Nephron progenitor cell (in vitro differentiated cells): ENCODE measurements at regions not wholly inside any gene's neighbourhood (a gene's known extent, or its start where the extent isn't known, plus 50 kb on each side); places are given as distances from the start of the nearest gene placed in this dataset.

Experiments used
- DNase-seq: peaks from one replicate; pipeline ENCODE4 v3.0.0; 2021
- H3K27ac Mint-ChIP-seq: 2 replicates; pipeline ENCODE4 v1.8.0; 2021; ENCODE audit warnings: mild to moderate bottlenecking, moderate library complexity, mixed read lengths
- H3K27me3 Mint-ChIP-seq: 2 replicates; pipeline ENCODE4 v1.8.0; 2021; ENCODE audit warnings: mild to moderate bottlenecking, low read depth, mixed read lengths; ENCODE audit not compliant: poor library complexity
- H3K36me3 Mint-ChIP-seq: 2 replicates; pipeline ENCODE4 v1.8.0; 2021; ENCODE audit warnings: low read depth, mixed read lengths
- H3K4me1 Mint-ChIP-seq: 2 replicates; pipeline ENCODE4 v1.8.0; 2021; ENCODE audit warnings: mixed read lengths
- H3K4me3 Mint-ChIP-seq: 2 replicates; pipeline ENCODE4 v1.8.0; 2021; ENCODE audit warnings: mild to moderate bottlenecking, moderate library complexity, mixed read lengths
- H3K9me3 Mint-ChIP-seq: 2 replicates; pipeline ENCODE4 v1.8.0; 2021; ENCODE audit warnings: mild to moderate bottlenecking, moderate library complexity, mixed read lengths
- TF ChIP-seq, protein P1 (sequence below): fragments of 200-600 bp; sonication (generic); IDR thresholded peaks from 2 replicates; pipeline ENCODE4 v1.5.0; 2021; ENCODE audit warnings: antibody characterized with exemption

DNA sequence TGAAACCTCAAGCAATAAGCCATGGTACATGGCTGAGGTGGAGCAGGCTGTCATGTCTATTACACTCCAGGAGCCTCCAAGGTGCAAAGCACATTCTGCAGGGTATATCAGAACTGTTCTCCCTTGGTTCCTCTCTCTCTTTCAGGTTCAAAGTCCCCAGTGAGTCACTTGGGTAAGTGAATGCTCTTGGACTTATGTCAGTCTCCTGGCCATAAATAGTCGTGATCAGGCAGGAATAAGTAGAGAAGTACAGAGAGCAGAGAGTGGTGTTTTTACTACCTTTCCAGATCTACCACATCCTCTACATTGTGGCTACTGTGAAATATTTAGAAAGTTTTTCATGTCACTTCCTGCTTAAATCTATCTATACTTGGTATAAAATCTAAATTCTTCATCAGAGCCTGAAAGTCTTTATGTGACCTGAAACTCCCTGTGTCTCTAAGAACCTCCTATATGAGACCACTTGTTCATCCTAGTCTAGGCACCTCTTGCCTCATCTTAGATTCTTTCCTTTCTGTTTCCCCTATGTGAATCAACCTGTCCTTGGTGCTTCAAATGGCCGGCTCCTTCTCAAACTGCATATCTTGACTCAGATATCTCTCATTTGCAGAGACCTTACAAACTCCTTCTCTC is 1077.6 kb upstream of the MAP3K7 start:
- TF ChIP-seq, protein P1, sequence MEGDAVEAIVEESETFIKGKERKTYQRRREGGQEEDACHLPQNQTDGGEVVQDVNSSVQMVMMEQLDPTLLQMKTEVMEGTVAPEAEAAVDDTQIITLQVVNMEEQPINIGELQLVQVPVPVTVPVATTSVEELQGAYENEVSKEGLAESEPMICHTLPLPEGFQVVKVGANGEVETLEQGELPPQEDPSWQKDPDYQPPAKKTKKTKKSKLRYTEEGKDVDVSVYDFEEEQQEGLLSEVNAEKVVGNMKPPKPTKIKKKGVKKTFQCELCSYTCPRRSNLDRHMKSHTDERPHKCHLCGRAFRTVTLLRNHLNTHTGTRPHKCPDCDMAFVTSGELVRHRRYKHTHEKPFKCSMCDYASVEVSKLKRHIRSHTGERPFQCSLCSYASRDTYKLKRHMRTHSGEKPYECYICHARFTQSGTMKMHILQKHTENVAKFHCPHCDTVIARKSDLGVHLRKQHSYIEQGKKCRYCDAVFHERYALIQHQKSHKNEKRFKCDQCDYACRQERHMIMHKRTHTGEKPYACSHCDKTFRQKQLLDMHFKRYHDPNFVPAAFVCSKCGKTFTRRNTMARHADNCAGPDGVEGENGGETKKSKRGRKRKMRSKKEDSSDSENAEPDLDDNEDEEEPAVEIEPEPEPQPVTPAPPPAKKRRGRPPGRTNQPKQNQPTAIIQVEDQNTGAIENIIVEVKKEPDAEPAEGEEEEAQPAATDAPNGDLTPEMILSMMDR: no peak
- DNase-seq: no peak
- no peaks in the 10 kb centered on the region for H3K36me3 Mint-ChIP-seq
- peaks cover 7% of the 10 kb centered on the region for H3K9me3 Mint-ChIP-seq
- H3K4me1 Mint-ChIP-seq: peaks cover 6% of the 10 kb centered on the region
- no peaks in the 10 kb centered on the region for H3K27me3 Mint-ChIP-seq
- H3K4me3 Mint-ChIP-seq: no peak overlapping the region
- H3K27ac Mint-ChIP-seq: no peak overlapping the region

DNA sequence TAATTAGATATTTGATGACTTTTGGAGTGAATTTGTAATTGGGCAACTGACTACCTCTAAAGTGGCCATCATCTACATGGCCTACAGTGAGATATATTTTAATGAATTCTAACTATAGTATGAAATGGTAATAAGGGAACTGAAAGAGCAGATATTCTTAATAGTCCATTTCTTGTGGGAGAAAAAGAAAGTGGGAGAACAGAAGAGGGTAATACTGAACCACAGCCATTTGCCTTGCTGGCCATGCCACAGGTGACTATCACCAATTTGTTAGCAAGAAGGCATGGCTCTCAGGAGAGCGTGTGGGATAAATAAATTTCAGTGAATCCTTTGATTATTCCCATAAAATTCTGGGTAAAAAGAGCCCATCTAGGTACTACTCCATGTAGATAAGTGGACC is 1074.0 kb upstream of the MAP3K7 start:
- H3K27ac Mint-ChIP-seq: no peak overlapping the region
- no peak overlapping the region for H3K4me3 Mint-ChIP-seq
- DNase-seq: no peak
- H3K27me3 Mint-ChIP-seq: peaks cover 4% of the 10 kb centered on the region
- H3K36me3 Mint-ChIP-seq: no peaks in the 10 kb centered on the region
- TF ChIP-seq, protein P1: no peak
- peaks cover 11% of the 10 kb centered on the region for H3K4me1 Mint-ChIP-seq
- peaks cover 7% of the 10 kb centered on the region for H3K9me3 Mint-ChIP-seq

DNA sequence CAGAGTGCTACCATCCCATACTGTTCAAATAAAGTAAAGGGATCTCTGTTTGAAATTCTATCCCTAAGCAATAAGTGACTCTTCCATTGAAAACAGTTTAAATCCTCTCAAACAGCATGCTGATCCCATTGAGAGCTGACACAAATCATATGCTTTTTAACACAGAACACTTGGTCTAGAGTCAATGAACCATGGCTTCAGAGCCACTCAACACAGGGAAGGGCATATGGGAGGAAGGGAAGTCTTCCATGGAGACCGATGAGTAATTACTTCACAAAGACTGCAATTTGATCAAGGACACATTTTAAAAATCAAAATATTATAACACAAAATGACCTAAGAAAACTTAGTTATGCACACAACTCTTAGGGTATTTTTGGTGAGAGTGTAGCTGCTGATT is 1073.0 kb upstream of the MAP3K7 start:
- TF ChIP-seq, protein P1: no peak
- no peak for DNase-seq
- Mint-ChIP-seq H3K4me3 (no peak overlapping the region), H3K4me1 (peaks cover 11% of the 10 kb centered on the region), H3K36me3 (no peaks in the 10 kb centered on the region), H3K27ac (peak overlapping the region; percentile 11), H3K27me3 (peaks cover 4% of the 10 kb centered on the region), H3K9me3 (peaks cover 7% of the 10 kb centered on the region)

DNA sequence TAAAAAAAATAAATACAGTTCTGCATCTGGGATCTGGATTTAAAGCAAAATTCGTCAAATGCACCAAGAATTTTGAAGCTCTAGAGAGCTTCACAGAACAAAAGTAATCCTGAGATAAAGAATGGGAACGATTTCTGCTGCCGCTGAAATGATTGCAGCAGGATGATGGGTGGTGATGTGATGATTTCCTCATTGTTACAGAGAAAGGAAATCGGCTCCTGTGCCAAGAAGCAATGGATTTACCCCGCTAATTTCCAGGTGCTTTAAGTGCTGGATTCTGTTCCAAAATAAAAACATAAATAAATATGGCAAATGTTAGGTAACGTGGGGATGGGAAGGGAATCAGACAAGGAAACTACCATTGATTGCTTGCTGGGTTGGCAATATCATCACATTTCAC is 1067.9 kb upstream of the MAP3K7 start:
- TF ChIP-seq, protein P1: no peak
- DNase-seq: no peak
- Mint-ChIP-seq H3K4me3 (no peak overlapping the region), H3K27me3 (peaks cover 4% of the 10 kb centered on the region), H3K4me1 (peaks cover 16% of the 10 kb centered on the region), H3K36me3 (no peaks in the 10 kb centered on the region), H3K27ac (no peak overlapping the region), H3K9me3 (no peaks in the 10 kb centered on the region)

DNA sequence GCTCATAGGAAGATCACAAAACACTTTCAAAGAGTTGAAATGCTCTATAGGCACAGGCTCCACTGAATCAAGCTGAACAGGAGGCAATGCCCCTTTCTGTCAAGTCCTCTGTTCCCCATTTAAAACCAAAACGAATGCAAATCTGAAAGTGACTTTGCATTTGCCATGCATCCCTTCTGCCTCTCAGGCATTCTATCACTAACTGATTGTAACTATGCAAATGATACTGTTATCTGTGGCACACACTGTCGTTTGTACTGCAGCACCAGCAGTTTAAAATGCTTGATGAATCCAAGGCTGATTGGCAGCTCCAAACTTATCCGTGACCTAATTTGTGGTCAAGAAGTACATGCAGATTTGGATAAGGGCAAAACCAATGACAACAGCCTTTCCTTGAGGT is 1067.5 kb upstream of the MAP3K7 start:
- DNase-seq: no peak
- TF ChIP-seq, protein P1: no peak
- Mint-ChIP-seq H3K36me3 (no peaks in the 10 kb centered on the region), H3K4me1 (peaks cover 14% of the 10 kb centered on the region), H3K27me3 (peaks cover 4% of the 10 kb centered on the region), H3K4me3 (no peak overlapping the region), H3K9me3 (no peaks in the 10 kb centered on the region), H3K27ac (no peak overlapping the region)

DNA sequence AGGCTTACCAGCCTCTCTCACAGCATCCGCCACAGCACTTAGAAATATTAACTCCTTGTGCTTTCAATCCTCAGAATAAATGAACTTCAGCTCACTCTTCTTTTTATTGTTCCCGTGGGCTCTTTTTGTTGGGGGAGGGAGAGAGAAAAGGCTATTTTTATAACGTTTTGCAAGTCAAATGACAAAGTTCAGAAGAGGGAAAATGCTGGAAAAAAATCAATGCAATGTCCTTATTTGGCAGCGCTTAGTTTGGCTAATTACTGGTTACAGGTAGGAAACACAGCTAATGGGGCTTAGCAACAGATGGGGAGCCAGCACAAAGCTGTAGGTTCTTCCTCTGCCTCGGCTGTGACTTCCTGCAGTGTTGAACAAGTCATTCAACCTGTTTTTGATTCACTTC is 1067.0 kb upstream of the MAP3K7 start:
- H3K27ac Mint-ChIP-seq: no peak overlapping the region
- H3K27me3 Mint-ChIP-seq: peaks cover 2% of the 10 kb centered on the region
- TF ChIP-seq, protein P1: no peak
- no peak overlapping the region for H3K4me3 Mint-ChIP-seq
- no peaks in the 10 kb centered on the region for H3K9me3 Mint-ChIP-seq
- peaks cover 11% of the 10 kb centered on the region for H3K4me1 Mint-ChIP-seq
- H3K36me3 Mint-ChIP-seq: no peaks in the 10 kb centered on the region
- DNase-seq: no peak
